Glutamatergic neuron (in vitro differentiated cells): ENCODE measurements at regions not wholly inside any gene's neighbourhood (a gene's known extent, or its start where the extent isn't known, plus 50 kb on each side); places are given as distances from the start of the nearest gene placed in this dataset.
"Not testable (repeated sequence)": the region's sequence is repeated elsewhere in the genome, so short reads cannot be mapped to it uniquely, and the experiment has no call there.

Source experiments
- DNase-seq: peaks from one replicate; pipeline ENCODE4 v3.0.0; 2022
- H3K27ac Mint-ChIP-seq: one replicate; pipeline ENCODE4 v1.8.0; 2020; ENCODE audit warnings: mild to moderate bottlenecking, mixed read lengths, inconsistent platforms; ENCODE audit not compliant: unreplicated experiment
- H3K27me3 Mint-ChIP-seq: one replicate; pipeline ENCODE4 v1.8.0; 2020; ENCODE audit warnings: mild to moderate bottlenecking, moderate library complexity, mixed read lengths, inconsistent platforms; ENCODE audit not compliant: unreplicated experiment
- H3K36me3 Mint-ChIP-seq: one replicate; pipeline ENCODE4 v1.8.0; 2020; ENCODE audit warnings: mild to moderate bottlenecking, mixed read lengths, inconsistent platforms; ENCODE audit not compliant: unreplicated experiment
- H3K4me1 Mint-ChIP-seq: one replicate; pipeline ENCODE4 v1.8.0; 2020; ENCODE audit warnings: mild to moderate bottlenecking, low read depth, mixed read lengths, inconsistent platforms; ENCODE audit not compliant: unreplicated experiment
- H3K4me3 Mint-ChIP-seq: one replicate; pipeline ENCODE4 v1.8.0; 2020; ENCODE audit warnings: mild to moderate bottlenecking, mixed read lengths, inconsistent platforms; ENCODE audit not compliant: unreplicated experiment
- H3K9me3 Mint-ChIP-seq: one replicate; pipeline ENCODE4 v1.8.0; 2020; ENCODE audit warnings: mild to moderate bottlenecking, moderate library complexity, mixed read lengths, inconsistent platforms; ENCODE audit not compliant: unreplicated experiment
- TF ChIP-seq, protein P1 (sequence below): fragments of 200-600 bp; sonication (generic); IDR thresholded peaks from one replicate; pipeline ENCODE4 v1.5.0; 2021; ENCODE audit not compliant: partially characterized antibody, unreplicated experiment

GRCh38 chrY:20662204-20662603 lies 86.6 kb downstream of the EIF1AY start:
- Mint-ChIP-seq H3K4me1 (no peaks in the 10 kb centered on the region), H3K4me3 (no peak overlapping the region), H3K27me3 (peaks cover 1% of the 10 kb centered on the region), H3K27ac (no peak overlapping the region), H3K9me3 (peaks cover 2% of the 10 kb centered on the region), H3K36me3 (no peaks in the 10 kb centered on the region)
- TF ChIP-seq, protein P1, sequence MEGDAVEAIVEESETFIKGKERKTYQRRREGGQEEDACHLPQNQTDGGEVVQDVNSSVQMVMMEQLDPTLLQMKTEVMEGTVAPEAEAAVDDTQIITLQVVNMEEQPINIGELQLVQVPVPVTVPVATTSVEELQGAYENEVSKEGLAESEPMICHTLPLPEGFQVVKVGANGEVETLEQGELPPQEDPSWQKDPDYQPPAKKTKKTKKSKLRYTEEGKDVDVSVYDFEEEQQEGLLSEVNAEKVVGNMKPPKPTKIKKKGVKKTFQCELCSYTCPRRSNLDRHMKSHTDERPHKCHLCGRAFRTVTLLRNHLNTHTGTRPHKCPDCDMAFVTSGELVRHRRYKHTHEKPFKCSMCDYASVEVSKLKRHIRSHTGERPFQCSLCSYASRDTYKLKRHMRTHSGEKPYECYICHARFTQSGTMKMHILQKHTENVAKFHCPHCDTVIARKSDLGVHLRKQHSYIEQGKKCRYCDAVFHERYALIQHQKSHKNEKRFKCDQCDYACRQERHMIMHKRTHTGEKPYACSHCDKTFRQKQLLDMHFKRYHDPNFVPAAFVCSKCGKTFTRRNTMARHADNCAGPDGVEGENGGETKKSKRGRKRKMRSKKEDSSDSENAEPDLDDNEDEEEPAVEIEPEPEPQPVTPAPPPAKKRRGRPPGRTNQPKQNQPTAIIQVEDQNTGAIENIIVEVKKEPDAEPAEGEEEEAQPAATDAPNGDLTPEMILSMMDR = no peak
- DNase-seq = no peak

- Mint-ChIP-seq H3K4me3 (no peak overlapping the region), H3K36me3 (no peaks in the 10 kb centered on the region), H3K9me3 (no peaks in the 10 kb centered on the region), H3K27me3 (peaks cover 1% of the 10 kb centered on the region), H3K4me1 (no peaks in the 10 kb centered on the region), H3K27ac (no peak overlapping the region)
- TF ChIP-seq, protein P1 = no peak
- DNase-seq = no peak
Observed at GRCh38 chrY:20664196-20664595, 88.6 kb downstream of the EIF1AY start.

- H3K4me1 Mint-ChIP-seq, H3K4me3 Mint-ChIP-seq, H3K9me3 Mint-ChIP-seq, H3K27ac Mint-ChIP-seq, DNase-seq, H3K36me3 Mint-ChIP-seq, H3K27me3 Mint-ChIP-seq: not testable (repeated sequence)
Observed at GRCh38 chrY:20665357-20665756, 89.8 kb downstream of the EIF1AY start.

DNA sequence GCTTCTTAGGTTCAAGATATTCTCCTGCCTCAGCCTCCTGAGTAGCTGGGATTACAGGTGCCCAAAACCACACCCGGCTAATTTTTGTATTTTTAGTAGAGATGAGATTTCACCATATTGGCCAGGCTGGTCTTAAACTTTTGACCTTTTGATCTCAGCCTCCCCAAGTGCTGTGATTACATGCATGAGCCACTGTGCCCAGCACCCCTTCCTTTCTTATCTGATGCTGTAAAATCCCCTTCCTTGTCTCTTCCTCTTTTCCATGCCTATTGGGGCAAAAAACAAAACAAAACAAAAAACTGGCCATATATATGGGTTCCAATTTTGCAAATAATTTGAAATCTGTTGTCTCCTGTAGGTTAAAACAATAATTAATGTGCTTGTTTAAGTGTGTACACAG lies 74.0 kb upstream of the RPS4Y2 start:
- H3K4me1 Mint-ChIP-seq = no peaks in the 10 kb centered on the region
- TF ChIP-seq, protein P1 = no peak
- no peak overlapping the region for H3K27ac Mint-ChIP-seq
- H3K36me3 Mint-ChIP-seq = no peaks in the 10 kb centered on the region
- H3K9me3 Mint-ChIP-seq = peaks cover 1% of the 10 kb centered on the region
- H3K4me3 Mint-ChIP-seq = no peak overlapping the region
- DNase-seq = no peak
- peaks cover 1% of the 10 kb centered on the region for H3K27me3 Mint-ChIP-seq

DNA sequence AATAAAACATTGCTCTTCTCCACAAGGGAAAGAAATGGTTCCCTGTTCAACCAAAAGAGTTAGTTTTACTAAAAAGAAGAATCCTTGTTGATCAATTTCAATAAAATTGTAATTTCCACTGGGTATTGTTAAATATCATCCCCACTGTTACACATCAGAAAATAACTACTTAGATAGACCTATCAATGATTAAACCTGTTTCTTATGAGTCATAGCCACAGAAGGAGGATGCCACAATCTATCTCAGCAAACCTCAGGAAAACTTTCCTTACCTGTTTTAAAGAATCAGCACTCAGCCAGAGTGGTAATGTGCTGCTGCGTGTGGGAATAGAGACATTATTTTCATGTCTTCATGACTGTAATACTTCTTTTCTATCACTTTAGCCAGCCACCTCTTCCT lies 72.5 kb upstream of the RPS4Y2 start:
- H3K27me3 Mint-ChIP-seq = no peaks in the 10 kb centered on the region
- H3K9me3 Mint-ChIP-seq = no peaks in the 10 kb centered on the region
- no peak overlapping the region for H3K4me3 Mint-ChIP-seq
- no peak for DNase-seq
- H3K27ac Mint-ChIP-seq = no peak overlapping the region
- TF ChIP-seq, protein P1 = no peak
- no peaks in the 10 kb centered on the region for H3K4me1 Mint-ChIP-seq
- no peaks in the 10 kb centered on the region for H3K36me3 Mint-ChIP-seq

- Mint-ChIP-seq H3K27me3 (no peaks in the 10 kb centered on the region), H3K36me3 (no peaks in the 10 kb centered on the region), H3K27ac (no peak overlapping the region), H3K9me3 (no peaks in the 10 kb centered on the region), H3K4me3 (no peak overlapping the region), H3K4me1 (no peaks in the 10 kb centered on the region)
- TF ChIP-seq, protein P1 = no peak
- DNase-seq = no peak
Observed at GRCh38 chrY:20686674-20687073, 69.2 kb upstream of the RPS4Y2 start.
